ENCODE measurements at regions not wholly inside any gene's neighbourhood (a gene's known extent, or its start where the extent isn't known, plus 50 kb on each side); places are given as distances from the start of the nearest gene placed in this dataset.

DNA sequence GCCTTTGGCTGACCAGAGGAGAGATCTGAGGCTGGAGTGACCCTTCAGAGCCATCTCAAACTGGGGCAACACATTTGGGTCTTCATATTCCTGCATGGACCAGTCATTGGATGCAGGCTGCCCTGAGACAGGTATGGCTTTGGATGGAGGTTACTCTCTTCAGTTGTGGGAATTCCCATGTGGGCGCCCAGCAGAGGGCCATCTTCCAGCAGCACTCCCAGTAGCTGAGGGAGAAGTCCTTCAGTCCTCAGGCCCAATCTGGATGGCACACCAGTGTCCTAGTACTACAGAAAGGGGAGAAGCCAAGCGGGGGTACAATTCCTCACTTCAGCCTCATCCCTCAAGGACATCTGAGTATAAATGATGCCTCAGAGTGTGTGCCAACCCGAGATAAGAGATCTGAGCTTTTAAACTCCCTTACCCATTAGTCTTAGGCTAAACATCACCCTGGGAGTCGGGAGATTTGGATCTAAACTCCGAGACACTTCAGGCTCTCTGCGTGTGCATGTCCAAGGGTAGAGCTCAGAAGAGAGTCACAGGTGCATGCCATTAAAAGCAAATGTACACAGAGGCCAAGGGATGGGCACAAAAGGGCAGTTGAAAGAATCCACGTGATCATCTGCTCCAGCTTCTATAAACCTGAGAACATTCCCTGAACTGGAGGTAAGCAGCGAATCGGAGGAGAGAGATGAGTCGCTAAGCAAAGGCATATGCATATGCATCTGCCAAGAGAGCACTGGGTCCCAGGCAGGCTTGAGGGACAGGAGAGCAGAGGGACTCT is 204.6 kb downstream of the CD83 start:
- DNase-seq (ENCODE audit: low spot score) = no peak

DNA sequence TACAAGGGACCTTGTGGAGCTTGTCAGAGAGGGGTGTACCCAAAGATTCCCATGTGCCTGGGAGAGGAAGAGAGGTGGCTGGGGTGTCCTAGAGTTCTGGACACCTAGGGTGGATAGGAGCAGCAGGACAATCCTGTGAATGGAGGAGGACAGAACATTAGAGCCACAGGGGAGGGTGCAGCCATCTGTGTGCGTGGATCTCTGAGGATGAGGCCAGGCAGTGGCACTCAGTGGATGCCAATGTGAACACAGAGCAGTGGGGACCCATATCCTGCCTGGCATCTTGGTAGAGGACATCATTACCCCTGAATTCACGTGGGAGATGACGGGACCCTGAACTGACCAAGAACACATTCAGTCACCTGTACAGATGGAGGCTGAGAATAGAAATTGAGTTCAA is 205.3 kb downstream of the CD83 start:
- DNase-seq (ENCODE audit: low spot score) = no peak

DNA sequence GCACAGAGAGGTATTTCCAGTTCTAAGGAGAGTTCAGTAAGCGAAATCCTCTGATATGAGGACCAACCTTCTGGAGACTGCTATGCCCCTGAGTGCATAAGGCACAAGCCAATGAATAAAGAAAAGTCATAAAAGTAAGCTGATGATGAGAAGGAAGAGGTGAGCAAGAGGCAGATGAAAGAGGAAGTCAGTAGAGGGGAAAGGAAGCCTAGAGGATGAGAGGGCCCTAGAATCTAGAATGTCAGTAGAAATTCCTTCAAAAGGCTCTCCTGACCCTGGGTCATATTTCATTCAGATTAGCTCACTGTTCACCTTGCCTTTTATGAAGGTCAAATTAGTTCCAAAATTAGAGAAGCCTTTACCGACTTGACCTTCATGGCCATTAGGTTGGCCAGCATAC is 209.2 kb downstream of the CD83 start:
- DNase-seq (ENCODE audit: low spot score) = no peak

DNA sequence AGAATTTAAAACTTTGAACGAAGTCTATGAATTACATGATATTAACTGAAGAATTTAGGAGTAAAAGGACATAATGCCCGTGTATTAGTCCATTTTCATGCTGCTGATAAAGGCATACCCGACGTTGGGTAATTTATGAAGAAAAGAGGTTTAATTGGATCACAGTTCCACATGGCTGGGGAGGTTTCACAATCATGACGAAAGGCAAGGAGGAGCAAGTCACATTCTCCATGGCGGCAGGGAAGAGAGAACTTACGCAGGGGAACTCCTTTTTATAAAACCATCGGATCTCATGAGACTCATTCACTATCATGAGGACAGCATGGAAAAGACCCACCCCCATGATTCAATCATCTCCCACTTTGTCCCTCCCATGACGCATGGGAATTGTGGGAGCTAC is 210.6 kb downstream of the CD83 start:
- DNase-seq (ENCODE audit: low spot score) = no peak

DNA sequence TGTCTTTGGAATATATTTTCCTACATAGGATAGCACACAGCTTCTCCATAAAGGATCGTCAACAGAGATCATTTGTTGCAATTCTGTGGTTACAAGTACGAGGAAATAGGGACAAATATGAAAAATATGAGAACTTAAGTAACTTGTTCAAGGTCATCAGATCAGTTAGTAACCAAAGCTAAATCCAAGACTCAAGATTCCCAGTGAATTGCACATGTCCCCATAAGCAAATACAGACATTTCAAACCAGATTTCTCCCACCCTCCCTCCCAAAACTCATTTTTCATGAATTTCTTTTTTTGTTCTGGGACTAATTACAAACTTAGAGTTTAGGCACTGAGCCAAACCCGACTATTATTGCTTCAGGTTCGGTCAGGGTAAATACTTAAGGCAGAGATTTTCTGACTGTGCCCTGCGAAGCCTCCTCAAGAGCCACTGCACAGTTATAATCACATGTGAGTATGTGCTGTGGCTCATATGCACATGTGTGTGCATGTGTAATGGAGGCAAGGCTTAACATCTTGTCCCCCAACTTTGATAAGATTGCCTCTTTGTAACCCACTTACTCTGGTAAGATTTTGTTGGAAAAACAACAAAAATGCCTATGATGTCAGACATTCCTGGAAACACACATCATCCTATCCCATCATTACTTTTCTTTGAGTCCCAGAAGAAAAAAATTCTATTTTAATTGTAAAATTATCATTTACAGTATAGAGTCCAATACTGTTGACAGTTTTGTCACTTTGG is 216.2 kb downstream of the CD83 start:
- DNase-seq (ENCODE audit: low spot score) = peak; percentile 34

DNA sequence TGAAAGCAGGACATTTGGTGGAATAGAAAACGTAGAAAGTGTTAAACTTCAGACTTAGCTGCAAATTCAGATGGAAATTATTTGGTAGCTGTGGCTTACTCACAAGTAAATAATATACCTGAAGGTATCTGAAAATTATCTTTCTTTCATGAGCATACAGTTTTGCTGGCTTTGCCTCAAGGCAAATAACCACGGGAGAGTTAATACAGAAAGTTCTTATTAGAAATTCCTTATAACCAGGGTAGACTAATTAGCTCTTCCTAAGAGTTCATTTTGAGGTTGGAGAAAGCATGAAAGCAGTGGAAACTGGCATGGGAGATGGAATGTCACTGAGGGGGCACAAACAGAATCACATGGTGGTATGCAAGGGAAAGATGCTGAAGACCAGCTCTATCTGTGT is 217.5 kb downstream of the CD83 start:
- DNase-seq (ENCODE audit: low spot score) = no peak

DNA sequence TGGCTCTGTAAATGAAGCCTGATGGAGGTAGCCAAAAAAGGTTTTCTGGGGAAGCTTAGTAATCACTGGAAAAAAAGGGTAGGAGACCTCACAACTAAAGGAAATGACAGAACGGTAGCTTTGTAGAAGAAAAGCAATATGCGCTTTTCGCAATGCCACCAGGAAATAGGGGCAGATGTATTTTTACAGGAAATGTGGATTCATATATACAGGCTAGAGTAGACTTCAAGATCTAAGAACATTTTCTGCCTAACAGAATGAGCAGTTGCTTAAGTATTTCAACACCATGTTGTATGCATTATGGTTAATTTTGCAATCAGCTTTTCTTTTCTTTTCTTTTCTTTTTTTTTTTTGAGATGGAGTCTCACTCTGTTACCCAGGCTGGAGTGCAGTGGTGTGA is 219.6 kb downstream of the CD83 start:
- DNase-seq (ENCODE audit: low spot score) = peak; percentile 15

DNA sequence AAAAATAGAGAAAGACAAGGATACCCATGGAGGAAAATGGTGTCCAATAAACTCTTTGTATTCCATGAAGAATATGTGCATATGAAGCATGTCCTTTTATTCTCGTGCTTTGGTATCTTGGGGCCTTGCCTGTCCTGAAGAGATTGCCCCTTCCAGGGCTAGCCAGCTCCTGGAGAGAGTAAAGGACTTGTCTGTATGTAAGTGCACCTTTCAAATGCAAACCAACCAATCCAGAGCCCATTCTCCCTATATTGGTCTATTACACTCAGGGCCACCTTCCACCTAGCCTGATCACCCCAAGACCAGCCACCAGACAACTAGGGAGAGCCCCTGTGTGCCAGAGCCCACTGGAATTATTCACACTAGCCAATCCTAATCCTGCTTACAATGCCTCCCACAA is 221.6 kb downstream of the CD83 start:
- DNase-seq (ENCODE audit: low spot score) = no peak

DNA sequence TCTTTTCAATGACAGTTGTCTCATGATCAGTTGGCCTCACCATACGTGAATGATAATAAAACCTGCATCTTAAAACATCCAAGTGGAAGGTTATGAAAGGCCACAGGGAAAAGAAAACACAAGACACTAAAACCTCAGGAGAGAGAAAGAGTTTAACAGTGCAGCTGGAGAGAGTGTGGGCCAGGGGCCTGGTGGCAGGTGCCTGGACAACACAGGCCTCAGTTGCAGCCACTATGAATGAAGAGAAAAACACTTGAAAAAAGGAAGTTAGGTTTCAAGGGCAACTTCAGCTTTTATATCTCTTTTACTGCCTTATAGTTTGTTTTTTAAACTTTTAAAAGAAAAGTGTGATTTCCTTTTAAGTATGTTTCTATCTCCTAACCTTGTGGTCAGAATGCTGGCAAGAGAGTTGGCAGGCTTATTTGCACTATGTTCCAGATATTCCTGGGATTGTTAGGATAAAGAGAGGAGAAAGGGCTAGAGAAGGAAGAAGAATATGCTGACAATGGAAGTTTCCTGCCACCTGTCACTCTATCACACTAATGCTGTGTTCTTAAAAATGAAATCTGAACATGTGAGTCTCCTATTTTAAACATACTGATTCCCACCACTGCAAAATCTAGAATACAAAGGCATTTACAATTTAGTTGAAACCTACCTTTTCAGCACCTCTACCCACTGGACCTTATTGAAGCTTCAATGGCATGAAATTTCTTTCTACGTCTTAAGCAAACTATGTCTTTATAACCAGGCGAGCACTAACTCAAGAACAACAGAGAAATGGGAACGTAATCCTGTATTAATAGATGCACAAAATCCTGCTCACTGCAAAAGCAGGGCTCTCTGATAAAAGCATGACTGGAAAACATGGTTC is 222.4 kb downstream of the CD83 start:
- DNase-seq (ENCODE audit: low spot score) = no peak

DNA sequence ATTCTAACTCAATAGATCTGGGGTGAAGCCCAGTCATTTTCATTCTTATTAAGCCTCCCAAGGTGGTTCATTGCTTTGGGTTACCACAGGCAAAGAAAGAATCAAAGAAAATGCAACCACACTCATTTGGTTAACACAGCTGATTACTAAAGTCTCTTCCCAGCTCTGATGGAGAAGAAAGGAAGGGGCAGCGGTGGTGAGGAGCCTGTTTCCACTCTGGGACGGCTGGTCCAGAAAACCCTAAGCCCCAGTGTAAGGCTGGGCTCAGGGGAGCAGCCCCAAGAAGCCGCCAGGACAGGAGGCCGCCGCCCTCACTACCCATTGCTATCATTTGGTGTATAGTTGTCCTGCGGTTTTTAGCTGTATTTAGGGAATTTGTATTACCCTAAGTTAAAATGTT is 226.9 kb downstream of the CD83 start:
- no peak for DNase-seq (ENCODE audit: low spot score)

DNA sequence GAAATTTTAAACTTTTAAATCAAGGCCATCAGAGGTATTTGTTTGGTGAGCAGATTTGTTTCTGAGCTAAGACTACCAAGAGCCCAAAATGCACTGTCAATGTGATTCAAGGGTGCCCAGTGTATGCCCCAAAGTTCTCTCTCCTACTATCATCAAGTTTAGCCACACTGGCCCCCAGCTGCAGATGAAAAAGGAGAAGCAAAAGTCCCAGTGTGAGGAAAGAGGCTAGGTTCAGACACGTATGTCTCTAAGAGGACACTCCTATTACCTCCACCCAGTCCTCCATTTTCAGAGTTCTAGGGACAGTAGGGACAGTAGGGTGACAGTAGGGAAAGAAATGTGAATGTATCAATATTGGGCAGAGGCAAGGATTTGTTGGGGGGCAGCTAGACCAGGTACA is 230.8 kb downstream of the CD83 start:
- DNase-seq (ENCODE audit: low spot score) = no peak

DNA sequence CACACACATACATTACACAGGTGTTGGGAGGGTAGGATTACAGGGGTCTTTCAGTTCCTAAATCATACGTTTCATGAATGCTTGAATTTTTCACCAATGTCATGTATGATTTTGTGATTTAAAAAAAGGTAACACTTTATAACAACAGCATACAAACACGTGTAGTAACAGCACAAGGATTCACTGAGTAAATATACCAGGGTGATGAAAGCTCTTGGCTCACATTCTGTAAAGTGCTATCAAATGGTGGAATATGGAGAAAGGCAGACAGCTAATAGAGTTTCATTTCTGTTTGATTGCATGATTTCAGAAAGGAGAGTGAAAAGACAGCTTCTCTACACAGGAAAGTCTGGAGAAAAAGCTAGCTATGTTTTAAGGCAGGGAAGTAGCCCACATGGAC is 231.9 kb downstream of the CD83 start:
- DNase-seq (ENCODE audit: low spot score) = no peak

DNA sequence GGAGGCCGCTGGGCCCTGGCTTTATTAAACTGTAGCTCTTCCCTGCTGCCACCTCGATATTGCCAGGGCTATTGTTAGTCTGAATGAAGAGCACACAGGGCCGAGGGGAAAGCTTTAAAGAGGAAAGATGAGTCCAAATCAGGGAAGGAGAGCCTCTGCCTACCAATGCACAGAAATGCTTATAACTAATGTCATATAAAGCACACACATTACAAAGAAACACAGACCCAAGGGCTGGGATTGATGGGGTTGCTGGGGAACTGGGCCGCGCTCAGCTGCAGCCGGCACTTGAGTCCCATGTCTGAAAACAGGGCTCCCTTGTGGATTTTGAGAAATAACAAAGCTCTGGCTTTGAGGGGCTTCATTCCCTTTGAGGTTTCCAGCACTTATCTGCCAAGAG is 232.6 kb downstream of the CD83 start:
- DNase-seq (ENCODE audit: low spot score) = no peak

DNA sequence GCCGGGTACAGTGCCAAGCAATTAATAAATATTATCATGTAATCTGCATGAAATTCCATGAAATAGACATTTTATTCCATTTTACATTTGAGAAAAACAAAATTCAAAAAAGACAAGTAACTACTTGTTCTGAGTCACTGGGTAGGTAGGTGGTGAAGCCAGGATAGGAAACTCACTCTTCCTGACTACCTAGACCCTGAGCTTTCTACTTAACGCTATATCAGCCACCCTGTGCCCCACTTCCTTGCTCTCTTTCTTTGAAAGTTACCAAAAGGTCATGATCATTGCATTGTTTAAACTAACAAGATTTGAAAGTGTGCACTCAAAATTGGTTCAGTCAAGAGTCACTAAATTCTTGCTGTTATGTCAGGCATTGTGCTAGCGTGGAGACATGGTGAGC is 235.7 kb downstream of the CD83 start:
- no peak for DNase-seq (ENCODE audit: low spot score)

DNA sequence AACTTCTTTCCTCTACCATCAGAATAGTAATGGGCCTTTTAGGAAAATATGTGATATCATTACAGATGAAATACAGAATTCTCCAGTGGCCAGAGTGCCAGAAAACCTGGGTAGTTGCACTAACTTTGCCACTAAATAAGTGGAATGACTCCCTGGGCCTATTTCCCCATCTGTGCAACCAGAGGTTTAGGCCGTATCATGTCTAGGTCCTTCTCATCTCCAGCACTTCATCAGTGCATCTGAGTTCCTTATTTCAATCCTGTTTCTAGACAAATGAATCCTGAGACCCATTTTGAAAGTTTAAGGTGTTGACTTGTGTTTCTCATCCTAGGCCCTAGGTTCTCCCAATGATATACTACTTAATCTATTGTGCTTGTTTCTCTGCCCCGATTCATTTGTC is 236.2 kb downstream of the CD83 start:
- no peak for DNase-seq (ENCODE audit: low spot score)

DNA sequence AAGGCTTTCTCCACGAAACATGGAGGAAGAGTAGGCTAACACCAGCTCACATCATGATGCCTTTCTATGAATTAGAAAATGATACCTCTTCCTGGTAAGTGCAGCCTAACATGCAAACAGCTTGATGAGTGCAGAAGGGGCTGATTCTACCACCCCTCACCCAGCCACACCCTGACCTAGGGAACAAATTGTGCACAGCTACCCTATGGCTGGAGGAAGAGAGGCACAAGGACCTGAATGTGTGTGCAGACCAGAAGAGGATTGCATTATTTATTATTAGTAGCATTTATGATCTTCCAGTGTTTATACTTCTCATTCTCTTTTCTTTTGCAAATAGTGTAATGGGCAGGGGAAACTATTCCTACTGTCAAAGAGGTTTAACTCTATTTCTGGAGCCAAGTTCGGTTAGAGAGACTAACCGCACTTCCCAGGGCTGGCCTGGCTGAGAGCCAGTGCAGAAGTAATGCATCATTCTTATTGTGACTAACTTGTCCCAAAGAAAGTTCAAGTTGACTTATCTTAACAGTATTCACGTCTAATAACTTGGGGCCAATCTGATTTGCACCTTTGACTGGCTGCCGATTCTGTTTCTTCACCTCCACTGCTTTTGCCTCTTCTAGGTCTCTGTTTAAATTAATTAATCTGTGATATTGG is 237.5 kb downstream of the CD83 start:
- peak; percentile 71 for DNase-seq (ENCODE audit: low spot score)

DNA sequence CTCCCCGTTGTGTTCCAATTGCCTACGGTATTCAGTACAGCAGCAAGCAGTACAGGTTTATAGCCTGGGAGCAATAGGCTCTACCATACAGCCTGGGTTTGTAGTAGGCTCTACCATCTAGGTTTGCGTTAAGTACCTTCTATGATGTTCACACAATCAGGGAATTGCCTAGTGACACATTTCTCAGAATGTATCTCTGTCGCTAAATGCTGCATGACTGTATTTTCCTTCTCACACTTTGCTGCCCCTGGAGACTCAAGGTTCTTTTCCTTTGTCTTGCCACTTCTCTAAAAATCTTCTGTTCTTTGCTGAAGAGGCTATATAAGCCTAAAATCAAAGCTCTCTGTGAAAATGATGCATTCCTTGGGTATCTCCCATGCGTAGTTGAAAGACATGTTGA is 241.9 kb downstream of the CD83 start:
- no peak for DNase-seq (ENCODE audit: low spot score)

DNA sequence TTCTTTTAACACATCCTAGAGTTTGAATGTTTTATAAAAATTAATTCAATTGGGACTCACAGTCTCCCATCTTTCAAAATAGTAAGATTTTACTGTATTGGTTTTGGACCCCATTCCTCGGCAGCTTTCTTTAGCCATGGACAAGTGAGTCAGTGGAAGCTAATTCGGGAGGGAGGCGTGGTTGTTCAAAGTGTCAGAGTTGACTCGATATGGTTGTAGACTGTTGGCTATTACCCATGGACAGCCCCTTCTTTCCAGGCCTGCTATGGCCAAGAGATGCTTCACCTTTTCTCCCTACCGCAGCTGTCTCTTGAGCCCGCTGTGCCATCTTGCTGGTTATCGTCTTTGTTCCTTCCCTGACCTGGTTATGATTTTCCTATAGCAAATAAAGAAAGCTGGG is 243.0 kb downstream of the CD83 start:
- no peak for DNase-seq (ENCODE audit: low spot score)

DNA sequence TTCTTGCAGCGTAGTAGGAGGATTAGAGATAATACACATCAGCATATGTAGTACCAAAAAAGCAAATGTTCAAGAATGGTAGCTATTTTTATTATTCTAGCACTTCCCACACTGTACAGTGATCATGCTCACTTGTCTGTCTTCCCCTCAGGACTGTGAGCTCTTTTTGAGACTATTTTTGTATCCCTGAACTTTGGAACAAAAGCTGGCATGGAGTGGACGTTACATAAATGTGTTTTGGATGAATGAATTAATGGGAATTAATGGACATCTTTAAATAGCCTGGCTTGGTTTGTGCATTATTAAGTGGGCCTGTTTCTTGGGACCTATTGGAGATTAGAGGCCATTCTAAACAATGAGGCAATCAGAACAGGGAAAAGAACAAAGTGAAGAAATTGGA is 243.7 kb downstream of the CD83 start:
- DNase-seq (ENCODE audit: low spot score) = no peak

DNA sequence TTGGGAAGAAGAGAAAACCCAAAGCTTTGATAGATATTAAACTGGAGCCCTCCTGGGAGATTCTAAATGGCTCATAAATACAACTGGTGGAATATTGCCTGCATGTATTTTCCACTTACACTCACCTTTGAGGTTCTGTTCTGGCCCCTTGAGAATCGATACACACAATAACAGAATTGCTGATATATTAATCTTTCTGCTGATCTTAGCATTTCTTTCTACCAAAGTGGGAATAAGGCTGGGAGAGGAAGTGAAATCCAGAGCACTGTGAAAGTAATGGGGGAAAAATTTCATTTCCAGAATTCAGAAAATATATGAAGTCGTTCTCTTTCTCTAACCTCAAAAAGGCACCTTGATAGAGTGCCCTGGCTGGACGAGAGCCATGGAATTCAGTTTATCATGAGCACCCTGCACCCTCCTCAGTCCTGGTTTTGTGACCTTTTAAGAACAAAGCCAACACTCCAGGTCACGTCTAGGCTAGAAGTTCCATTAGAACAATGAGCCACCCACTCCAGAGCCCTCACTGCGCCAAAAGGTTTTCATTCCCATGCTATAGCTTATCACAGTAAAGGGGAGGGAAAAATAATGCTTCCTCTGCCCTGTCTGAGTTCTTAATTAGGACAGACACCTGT is 244.5 kb downstream of the CD83 start:
- DNase-seq (ENCODE audit: low spot score) = no peak

DNA sequence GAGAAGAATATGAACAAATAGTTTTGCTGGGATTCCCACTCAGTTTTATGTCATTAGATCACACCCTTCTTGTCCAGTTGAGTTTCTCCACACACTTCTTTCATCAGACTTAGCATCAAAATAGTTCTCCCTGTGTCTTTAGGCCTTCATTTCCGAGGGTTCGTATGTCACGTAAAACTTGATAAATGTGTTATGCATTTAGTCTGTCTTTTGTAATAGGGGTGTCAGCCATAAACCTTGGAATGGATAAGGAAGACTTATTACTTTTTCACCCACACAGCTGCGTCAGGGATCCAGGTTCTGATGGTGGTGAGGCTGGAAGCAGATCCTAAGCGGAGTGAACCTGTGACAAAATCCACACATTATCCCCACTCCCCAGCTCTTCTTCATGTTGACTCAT is 246.8 kb downstream of the CD83 start:
- no peak for DNase-seq (ENCODE audit: low spot score)

DNA sequence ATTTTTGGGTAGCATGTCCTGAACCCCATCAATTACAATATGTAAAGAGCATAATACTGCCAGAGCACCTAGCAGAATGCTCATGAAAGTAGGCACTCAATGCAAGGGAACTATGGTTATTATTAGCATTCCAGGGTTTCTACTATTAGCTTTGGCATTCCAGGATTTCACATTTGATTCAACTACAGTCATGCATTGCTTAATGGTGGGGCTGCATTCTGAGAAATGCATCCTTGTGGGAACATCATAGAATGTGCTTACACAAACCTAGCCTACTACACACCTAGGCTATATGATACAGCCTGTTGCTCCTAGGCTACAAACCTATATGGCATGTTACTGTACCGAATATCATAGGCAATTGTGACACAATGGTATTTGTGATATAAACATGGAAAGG is 247.8 kb downstream of the CD83 start:
- DNase-seq (ENCODE audit: low spot score) = peak; percentile 26
